ENCODE measurements at regions not wholly inside any gene's neighbourhood (a gene's known extent, or its start where the extent isn't known, plus 50 kb on each side); places are given as distances from the start of the nearest gene placed in this dataset.

DNA sequence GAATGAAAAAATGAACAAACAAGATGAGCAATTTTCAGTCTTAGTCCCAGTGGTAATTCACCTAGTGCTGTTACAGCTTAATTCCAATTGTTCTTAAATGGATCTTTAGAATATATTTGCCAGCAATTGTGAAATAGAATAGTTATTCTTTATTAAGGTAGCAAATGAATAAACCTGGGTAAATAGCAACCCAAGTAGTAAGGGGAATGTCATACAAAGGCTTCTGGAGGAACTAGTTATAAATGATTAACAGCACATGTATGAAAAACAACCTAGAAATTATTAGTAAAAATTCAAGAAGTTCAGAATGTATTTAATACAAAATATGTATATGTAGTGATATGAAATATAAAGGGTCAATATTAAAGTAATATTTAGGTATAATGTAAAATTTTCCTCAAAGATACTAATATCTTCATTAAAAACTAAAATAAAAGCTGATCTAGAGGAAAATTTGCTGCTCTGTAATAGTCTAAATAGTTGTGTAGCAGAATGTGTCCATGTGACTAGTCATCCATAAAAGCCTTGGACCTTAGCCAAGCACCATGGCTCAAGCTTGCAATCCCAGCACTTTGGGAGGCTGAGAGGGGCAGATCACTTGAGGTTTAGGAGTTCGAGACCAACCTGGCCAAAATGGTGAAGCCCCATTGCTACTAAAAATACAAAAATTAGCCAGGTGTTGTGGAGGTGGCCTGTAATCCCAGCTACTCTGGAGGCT lies 535.9 kb upstream of the ATXN8OS start:
- DNase-seq (ENCODE audit: low spot score), result no peak

DNA sequence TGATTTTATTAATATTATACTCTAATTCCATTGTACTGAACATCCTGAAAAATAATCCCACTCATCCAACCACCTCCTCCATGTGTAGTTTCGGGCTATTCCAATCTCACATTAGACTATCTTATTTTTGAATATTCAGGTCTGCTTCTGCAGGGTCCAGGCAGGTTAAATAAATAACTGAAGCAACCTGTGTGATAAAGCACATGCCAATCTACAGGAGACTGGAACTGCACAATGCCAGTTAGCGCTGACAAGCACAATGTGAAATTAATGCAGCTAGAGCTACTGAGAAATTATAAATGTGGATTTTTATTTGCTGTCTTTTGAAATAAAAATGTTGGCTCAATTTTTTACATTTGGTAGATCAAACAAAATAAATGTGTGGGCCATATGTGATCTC lies 540.1 kb upstream of the ATXN8OS start:
- DNase-seq (ENCODE audit: low spot score), result no peak

DNA sequence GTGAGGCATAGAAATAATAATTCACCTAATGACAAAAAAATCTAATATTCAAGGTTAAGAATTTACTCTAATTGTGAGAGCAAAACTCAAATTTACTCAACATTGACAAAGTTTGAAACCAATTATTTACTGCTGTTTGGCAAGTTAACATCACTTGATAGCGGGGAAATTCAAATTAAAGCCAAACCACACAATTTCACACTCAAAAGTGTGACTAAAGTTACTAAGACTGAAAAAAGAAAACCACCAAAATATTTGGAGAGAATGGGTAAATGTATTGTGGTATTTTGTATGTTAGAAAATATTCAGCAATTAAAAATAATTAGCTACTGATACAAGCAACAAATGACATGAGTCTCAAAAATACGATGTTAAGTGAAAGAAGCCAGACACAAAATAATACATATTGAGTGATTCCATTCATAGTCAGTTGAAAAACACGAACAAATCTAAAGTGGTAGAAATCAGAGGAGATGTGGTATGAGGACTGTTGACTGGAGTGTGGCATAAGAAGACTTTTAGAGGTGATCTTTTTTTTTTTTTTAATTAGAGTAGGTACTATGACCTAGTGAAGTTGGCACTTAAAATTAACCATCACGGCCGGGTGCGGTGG lies 541.4 kb upstream of the ATXN8OS start:
- DNase-seq (ENCODE audit: low spot score), result no peak

DNA sequence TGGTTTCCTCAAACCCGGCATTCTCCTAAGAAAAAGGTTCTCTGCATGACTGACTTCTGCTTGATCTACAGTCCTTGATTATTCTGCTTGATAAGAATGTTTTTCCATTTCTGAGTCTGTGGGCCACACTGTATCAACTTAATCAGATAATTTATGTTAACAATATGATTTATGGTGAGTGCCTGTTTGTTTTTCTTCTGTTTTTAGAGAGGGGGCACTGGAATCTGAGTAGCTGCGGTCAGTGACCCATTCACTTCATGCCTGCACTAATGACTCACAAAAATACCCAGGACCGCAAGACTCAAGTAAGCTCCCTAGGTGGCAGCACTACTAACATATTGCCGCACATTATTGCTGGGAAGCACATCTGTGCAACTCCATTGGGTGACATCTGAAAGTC lies 542.3 kb upstream of the ATXN8OS start:
- peak; percentile 10 for DNase-seq (ENCODE audit: low spot score)

DNA sequence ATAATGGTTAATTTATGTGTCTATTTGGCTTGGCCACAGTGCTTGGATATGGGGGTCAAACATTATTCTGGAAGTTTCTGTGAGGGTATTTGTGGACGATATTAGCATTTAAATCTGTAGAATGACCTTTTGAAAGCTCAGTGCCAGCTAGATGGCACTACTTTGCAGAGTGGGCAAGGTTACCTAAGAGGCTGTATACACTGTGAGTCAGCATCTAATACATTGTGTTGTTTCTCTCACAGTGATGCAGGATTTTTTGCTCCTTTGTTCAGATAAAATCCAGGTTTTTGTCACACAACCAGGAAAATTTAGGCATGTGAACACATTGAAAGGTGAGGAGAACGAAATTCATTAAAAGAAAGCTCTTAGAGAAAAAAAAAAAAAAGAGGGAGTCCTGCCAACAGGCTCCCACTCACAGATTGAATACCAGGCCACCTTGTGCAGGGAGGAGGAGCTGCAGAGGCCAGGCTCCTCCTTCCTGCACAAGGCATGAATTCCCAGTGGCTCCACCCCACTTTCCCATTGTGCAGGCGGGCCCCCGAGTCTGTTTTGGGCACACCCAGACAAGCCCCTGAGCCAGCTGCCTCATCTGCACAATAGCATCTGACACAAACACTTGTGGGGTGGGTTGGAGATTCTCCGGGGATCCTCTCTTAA lies 551.0 kb upstream of the ATXN8OS start:
- no peak for DNase-seq (ENCODE audit: low spot score)

DNA sequence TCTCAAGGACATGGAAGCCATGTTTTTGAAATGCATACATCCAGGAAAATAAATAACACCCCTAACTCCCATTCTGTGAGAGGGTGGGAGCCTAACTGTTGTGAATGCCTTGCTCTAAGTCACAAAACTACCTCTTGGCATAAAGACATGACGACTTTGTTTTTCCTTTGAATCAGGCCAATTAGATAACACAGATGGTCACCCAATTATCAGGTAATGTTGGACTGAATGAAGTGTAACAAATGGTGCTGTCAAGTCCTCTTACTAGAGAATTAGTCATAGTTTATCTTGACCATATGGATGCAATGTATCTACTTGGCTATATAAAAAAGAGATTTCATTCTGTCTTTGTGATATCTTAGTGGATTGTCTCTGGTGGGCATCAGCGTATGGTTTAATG lies 553.6 kb upstream of the ATXN8OS start:
- DNase-seq (ENCODE audit: low spot score), result no peak

DNA sequence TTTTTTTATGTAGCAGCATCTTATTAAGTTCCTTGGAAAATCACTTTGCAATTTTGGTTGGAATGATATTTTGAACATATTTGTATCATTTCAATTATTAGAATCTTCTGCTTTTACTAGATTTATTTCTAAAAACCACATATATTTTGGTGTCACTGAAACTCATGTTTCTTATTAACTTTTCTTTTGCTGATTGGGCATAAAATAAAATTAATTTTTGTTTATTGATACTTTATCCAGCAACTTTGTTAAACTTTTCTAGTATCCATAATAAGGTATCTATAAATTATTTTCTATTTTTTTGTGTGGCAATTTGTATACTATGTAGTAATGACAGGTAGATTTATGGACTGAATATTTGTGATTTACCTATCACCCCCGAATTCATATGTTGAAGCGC lies 556.4 kb upstream of the ATXN8OS start:
- no peak for DNase-seq (ENCODE audit: low spot score)

DNA sequence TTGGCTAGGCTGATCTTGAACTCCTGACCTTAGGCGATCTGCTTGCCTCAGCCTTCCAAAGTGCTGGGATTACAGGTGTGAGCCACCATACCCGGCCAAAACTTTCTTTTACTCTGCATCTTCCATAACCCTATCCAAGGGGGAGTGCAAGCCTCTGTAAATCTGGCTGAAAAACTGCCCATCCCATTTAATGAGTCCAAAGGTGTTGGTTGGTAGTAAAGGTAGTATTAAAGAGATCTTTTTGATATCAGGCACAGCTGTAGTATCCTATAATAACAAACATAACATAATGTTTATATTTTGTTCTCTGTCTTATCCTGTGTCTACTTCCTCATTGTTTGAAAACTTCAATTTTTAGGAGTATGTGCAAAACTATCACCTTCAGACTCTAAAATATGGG lies 559.8 kb upstream of the ATXN8OS start:
- no peak for DNase-seq (ENCODE audit: low spot score)

DNA sequence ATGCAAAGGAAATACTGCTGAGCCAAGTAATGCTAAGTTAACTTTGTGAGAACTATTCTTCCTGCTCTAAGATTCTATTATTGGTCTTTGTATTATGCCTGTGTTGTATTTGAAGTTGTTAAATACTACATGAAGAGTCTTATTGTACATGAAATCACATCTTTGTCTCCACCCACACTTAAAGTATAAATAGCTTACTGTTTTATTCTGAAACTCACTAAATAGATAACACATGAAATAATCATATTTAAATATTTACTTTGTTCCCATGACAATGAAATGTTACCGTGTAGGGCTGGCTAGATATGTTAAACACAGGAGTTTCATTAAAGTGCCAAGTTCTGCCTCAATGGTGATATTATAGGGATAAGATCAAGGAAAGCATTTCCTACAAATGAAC lies 562.1 kb upstream of the ATXN8OS start:
- no peak for DNase-seq (ENCODE audit: low spot score)

DNA sequence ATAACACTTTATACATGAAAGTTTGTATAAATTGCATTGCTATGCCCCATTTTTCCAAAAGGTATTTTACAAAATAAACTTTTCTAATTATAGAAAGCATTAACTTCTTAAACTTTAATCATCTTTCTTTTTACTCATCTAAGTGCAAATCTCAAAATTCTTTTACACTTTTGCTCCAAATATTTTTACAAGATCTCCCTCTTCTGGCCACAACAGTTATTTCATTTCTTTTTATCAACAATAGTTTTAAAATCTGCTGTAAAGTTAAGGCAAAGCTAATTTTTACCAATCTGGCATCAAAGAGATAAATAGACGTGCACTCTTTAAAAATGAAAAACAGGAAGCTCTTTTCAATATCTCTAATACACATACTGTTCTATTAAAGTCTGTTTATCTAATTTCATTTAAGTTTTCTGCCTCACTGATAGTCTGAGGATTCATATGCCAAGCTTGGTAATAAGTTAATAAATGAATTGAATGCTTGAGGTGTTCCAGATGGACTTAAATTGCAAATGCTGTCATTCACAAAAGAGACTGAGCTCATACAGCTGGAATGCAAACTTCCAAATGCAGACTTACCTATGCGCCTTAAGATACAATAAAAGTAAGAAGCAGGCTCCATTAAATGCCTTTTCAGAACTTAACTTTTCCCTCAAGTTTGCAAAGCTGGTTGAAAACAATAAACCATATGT lies 583.0 kb upstream of the ATXN8OS start:
- no peak for DNase-seq (ENCODE audit: low spot score)

DNA sequence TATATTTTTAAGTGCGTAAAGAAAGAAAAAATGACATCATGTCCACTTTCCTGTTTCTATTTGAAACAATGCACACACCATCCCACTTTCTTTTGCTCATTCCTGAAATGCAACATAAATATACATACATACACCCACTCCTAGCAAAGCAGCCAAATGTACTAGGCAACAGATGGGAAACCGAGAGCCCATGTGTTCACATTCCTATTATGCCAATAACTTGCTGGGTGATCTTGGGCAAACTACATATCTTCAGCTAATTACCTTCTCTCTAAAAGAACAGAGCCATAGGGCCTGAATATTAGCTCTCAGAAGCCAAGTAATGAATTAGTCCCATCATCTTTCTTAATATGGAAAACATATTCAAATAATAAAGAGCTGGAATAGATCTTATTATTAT lies 610.6 kb upstream of the ATXN8OS start:
- DNase-seq (ENCODE audit: low spot score), result peak; percentile 38

DNA sequence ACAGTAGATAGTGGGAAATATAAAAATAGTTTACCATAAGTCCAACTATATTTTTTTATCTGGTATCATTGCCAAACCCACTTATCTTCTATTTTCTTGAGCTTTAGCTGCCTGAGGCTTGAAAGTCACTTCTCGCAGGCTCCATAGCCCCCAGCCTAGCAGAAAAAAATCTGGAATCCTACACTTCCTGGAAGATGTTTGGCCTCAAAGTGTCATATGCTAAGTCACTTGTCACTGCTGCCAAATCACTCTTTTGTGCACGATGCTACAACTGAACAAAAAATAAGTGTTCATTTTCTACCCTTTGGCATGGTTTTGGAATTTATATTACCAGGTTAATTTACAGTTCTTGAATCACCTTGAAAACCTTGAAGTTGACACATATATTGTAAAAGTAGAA lies 612.5 kb upstream of the ATXN8OS start:
- DNase-seq (ENCODE audit: low spot score), result no peak

DNA sequence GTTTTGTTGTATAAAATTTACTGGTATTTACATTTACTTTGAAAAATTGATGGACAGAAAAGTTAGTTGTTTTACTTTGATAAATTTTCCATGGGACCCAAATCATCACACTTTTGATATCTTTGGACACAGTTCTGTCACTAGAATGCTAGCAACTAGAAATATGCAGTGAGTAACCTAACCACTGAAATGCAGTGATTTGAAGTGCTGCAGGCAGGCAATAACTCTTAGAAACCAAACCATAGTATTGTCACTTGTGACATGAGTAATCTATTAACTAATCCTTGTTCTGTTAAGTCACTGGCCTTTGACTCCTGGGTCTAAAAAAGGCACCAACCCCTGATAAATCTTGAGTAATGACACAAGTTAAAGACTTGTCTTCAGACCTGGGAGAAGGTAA lies 620.0 kb upstream of the ATXN8OS start:
- DNase-seq (ENCODE audit: low spot score), result no peak

DNA sequence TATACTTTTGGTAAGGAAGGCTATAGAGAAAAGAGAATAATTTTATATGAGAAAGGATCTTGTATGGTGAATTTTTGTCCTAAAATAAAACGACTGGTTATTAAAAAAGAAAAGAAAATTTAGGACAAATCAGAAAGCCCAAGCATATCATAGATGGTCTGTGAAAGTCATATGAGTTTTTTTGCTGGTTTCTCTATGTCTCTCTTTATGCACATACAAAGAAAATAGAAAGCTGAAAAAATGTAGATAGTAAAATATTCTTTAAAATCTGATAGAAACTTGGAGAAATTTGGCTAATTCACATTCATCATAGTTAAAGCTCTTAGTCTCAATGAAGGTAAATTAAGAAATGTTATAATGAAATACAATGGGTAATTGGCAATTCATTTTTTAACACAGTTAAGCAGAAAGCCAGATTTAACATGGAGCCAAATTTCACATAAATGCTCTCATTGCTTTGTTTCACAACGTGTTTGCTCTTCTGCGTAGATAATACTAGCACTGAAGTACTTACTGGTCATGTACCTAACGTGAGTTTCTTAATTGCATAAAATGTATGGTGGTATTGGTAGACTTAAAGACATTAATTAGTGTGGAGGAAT lies 621.5 kb upstream of the ATXN8OS start:
- DNase-seq (ENCODE audit: low spot score), result no peak

DNA sequence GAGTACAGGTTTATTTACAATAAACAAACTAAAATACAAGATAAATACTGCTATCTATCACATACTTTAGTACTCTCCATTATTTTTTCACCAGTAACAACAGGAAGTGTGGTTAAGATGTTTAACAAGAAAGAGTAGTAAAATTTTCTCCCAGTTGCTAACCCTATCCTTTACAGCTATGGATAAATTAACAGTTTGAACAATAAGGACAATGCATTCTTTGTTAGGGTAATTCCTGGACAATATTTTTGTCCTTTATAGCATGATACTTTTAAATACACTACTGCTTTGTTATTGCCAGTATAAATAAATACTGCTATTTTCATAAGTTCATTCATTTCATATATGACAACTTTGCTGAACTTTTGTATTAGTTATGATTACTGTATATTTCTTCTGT lies 630.2 kb upstream of the ATXN8OS start:
- no peak for DNase-seq (ENCODE audit: low spot score)

DNA sequence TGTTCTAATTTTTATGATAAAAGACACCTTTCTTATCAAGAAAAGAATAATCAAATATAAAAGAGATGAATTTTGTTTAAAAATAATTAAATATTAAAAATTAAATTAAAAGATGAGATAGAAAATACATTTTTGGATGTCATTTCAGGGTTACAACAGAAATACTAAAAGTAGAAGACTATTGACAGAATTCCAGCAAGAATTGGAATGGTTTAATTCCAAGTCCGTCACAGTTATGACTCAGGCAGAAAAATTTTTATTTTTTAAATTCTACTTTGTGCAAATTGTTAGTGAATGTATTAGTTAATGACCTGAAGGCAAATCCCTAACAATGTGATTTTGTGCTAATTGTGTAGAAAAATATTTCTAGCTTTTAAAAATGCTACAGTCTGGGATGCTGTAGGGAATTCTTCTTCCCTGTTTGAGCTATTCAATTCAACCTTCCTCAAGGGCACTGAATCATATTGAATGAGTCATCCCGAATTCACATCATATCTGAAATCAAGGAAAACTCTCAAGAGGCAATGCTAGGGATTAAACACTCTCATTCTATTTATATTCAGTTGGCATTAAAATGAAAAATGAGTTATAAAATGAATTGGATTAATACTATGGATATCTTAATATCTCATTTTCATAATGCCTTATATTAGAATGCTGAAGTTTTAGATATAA lies 633.5 kb upstream of the ATXN8OS start:
- no peak for DNase-seq (ENCODE audit: low spot score)

DNA sequence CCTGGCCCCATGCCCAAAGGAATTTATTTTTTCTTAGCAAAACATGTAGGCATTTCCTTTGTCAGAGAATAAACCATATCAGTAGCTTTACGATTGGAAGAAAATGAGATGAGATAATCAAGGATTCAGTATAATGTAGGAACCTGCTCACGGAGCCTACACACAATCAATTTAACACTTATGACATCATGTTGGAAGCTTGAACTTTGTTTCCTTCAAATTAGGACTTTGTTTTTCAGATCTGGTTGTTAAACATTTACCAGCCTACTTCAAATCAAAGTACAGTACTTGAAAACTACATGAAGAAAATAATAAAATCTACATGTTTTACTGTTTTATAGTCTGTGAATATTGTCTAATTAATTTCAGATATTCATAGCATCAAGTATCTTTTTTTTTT lies 639.0 kb upstream of the ATXN8OS start:
- DNase-seq (ENCODE audit: low spot score), result no peak

DNA sequence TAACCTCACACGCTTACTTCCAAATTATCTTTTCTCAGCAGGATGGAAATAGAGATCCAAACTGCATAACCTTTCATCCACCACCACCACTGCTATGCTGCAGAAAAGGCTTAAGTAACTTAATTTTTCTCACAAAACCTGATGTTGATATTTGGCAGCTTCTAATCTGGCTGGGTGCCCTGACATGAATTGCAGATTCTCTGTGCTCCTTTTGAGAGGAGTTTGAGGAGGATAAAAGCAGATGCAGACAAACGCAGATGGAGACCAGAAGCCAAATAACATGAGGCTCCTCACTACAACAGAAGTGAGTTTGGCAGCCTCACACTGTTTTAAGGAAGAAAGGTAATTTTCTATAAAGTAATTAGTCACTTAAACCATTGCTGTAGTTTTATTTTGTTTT lies 646.2 kb upstream of the ATXN8OS start:
- DNase-seq (ENCODE audit: low spot score), result no peak

DNA sequence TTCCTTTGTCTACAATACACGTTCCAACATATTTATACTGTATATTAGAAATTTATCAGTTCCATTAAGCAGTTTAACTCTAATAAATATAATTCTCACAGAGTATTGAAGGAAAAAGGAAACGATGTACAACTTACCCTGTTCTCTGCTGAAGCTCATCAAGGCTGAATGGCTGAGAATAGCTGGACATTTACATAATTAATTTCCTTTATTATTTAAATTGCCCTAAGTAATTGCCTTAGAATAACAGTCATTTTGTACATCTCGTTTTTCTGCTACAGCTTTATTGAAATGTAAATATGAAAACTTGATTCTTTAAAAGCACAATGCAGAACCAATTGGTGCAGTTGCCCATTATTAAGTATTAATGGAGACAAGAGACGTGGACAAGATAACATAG lies 648.3 kb upstream of the ATXN8OS start:
- DNase-seq (ENCODE audit: low spot score), result no peak

DNA sequence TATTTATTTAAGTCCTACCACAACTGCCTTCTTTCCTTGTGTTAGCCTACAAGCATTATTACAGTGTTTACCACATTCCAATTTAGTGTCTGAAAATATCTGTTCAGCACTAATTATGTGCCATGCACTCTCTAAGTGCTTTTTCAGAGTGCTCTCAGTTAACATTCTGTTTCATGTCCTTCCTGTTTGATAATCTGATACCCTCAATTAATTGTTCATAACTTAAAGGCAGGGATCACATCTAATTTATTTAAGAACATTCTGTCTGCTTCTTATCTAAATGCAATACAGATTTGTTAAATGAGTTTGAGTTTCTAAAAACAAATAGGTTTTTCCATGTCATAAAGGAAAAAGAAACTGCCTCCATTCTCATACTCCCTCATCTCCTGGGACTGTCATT lies 649.6 kb upstream of the ATXN8OS start:
- no peak for DNase-seq (ENCODE audit: low spot score)

DNA sequence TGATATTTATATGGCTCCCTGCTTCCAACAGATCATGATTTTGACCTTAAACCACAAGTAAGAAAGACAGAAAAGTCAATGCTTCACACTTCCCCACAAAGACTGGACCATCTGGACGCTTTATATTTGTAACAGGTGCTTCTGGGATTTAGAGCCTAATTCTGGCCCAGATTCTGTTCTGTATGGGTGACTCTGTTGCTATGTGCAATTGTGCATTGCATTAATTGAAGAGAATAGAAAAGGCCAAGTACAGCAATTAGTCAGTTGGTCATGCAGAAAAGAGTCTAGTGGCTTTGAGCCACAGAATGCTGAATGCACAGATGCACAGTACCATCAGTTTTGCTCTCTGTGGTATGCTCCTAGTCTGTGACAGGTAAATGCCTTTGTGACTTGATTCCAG lies 657.4 kb upstream of the ATXN8OS start:
- DNase-seq (ENCODE audit: low spot score), result peak; percentile 21

DNA sequence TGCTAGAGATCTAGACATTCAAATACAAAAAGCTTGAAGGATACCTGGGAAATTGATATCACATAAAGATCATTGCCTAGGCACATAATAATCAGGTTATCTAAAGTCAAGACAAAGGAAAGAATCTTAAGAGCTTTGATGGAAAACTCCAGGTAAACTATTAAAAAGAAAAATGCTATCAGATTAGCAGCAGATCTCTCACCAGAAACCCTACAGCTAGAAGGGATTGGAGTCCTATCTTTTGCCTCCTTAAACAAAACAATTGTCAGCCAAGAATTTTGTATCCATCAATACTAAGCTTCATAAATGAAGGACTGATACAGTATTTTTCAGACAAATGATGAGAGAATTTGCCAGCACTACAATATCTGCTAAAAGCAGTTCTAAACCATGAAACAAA lies 682.4 kb upstream of the ATXN8OS start:
- no peak for DNase-seq (ENCODE audit: low spot score)
